HK-2 (cell line): ENCODE measurements at regions not wholly inside any gene's neighbourhood (a gene's known extent, or its start where the extent isn't known, plus 50 kb on each side); places are given as distances from the start of the nearest gene placed in this dataset.
"Not testable (repeated sequence)": the region's sequence is repeated elsewhere in the genome, so short reads cannot be mapped to it uniquely, and the experiment has no call there.

Source experiments
- DNase-seq: peaks from one replicate; pipeline ENCODE4 v3.0.0-alpha.2; 2018; ENCODE audit not compliant: unreplicated experiment

DNA sequence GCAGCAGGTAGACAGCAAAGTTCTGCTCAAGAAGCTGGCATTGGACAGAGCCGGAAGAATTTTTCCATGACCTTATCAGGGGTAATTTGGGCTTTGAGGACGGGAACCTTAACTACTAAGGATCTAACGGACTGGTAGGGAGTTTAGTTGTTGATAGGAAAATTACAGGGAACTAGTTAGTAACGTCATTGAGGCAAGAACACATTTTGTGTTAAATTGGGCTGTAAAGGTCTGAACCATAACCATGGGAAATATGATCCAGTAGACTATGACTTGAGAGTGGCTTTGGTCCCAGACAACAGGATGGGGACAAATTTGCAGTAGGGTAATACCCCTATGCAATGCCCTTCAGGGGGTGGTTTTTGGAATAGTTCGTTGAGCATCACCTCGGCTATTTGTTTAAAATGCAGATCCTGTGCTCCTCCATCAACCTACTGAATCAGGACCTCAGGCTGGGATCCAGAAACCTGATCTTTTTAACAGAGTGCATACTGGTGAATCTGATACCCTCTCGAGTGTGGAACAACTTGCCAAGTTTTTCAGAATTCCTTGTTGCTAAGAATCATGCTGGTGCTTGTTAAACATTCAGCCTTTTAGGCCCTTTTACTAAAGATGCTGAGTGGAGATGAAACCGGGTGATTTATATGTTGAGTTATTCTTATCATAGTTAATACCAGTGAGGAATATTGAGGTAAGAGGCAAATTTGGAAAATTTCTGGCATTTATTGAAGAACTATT, 255.1 kb downstream of the MAP2K6 start:
- no peak for DNase-seq

GRCh38 chr17:69672924-69673323, 258.4 kb downstream of the MAP2K6 start:
- no peak for DNase-seq

DNA sequence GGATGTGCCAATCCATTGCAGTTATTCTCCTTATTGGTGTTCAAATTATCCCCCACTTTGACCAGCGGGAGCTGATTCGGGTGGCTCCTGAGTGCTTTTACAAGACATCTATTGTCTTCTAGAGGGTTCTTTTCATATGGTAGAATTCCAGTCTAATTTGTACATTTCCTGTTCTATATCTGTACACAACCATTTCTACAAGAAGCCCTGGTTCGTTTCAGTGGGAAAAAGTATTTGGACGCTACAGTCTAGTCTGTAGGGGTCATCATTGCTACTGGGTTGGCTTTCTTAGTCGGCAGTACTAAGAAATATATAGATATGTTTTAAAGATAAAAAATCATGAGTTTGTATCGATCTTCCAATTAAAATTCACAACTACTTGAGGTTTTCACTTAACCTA, 262.6 kb downstream of the MAP2K6 start:
- no peak for DNase-seq

DNA sequence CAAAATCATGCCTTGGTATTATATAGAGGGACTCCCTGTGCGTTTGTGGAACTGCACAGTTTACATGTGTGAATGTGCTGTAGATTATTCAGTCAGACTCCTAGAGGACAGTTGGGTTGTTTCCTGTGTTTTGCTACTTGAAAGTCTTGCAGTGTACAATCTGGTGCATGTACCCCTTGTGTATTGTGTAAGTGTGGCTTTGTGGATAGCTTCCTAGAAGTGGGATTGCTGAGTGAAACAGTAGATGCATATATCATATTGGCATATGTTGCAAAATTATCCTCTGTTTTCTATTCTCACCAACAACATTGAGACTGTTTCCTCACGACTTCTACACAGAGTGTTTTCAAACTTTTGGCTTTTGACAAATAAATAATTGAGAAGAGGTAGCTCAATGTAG, 263.7 kb downstream of the MAP2K6 start:
- DNase-seq, result no peak

- no peak for DNase-seq
Measured at GRCh38 chr17:69679829-69680228, 265.3 kb downstream of the MAP2K6 start.

DNA sequence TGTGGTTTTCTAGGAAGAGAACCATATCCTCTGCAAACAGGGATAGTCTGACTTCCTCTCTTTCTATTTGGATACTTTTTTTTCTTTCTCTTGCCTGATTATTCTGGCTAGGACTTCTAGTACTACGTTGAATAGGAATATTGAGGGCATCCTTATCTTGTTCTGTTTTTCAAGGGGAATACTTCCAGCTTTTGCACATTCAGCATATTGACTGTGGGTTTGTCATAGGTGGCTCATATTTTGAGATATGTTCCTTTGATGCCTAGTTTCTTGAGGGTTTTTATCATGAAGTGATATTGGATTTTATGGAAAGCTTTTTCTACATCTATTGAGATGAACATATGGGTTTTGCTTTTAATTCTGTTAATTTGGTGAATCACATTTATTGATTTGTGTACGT, 269.8 kb downstream of the MAP2K6 start:
- no peak for DNase-seq

DNA sequence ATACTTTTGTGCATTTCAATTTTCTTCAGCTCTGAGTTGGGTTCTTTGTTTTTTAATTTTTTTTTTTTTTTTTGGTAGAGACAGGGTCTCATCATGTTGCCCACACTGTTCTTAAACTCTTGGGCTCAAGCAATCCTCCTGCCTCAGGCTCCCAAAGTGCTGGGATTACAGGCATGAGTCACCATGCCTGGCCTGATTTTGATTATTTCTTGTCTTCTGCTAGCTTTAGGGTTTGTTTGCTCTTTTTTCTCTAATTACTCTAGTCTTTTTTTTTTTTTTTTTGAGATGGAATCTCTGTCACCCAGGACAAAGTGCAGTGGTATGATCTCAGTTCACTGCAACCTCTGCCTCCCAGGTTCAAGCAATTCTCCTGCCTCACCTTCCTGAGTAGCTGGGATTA, 270.7 kb downstream of the MAP2K6 start:
- DNase-seq, result not testable (repeated sequence)

- DNase-seq, result no peak
Measured at GRCh38 chr17:69690531-69690930, 276.0 kb downstream of the MAP2K6 start.

- DNase-seq, result no peak
Measured at GRCh38 chr17:69692171-69692570, 277.7 kb downstream of the MAP2K6 start.

GRCh38 chr17:69695646-69696045, 281.1 kb downstream of the MAP2K6 start:
- no peak for DNase-seq

GRCh38 chr17:69696650-69697049, 282.2 kb downstream of the MAP2K6 start:
- no peak for DNase-seq

DNA sequence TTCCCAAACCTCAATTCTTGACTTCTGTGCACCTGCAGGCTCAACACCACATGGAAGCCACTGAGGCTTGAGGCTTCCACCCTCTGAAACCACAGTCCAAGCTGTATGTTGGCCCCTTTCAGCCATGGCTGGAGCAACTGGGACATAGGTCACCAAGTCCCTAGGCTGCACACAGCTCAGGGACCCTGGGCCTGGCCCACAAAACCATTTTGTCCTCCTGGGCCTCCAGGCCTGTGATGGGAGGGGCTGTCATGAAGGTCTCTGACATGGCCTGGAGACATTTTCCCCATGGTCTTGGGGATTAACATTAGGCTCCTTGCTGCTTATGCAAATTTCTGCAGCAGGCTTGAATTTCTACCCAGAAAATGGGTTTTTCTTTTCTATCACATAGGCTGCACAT, 283.9 kb downstream of the MAP2K6 start:
- not testable (repeated sequence) for DNase-seq

GRCh38 chr17:69702078-69702477, 287.6 kb downstream of the MAP2K6 start:
- no peak for DNase-seq

GRCh38 chr17:69703751-69704150, 289.3 kb downstream of the MAP2K6 start:
- no peak for DNase-seq

DNA sequence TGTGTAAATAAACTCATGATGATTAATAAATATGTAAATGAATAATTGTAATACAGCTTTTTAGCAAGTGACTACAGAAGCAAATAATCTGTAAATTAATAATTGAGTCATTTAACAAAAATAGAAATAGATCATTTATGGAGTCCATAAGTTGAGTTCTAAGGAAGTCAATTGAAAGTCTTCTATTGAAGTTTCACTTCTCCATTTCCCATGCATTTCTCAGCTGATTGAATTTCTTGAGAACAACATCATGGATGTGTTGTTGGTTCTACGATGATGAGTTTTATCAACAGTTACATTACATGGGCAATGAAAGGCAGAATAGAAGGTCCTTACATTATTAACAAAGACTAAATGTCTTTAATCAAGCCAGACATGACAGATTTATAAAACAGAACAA, 290.4 kb downstream of the MAP2K6 start:
- no peak for DNase-seq

- DNase-seq, result no peak
Measured at GRCh38 chr17:69706127-69706526, 291.6 kb downstream of the MAP2K6 start.

GRCh38 chr17:69709441-69709840, 294.9 kb downstream of the MAP2K6 start:
- DNase-seq, result no peak

- no peak for DNase-seq
Measured at GRCh38 chr17:69710926-69711325, 296.4 kb downstream of the MAP2K6 start.

GRCh38 chr17:69711541-69711940, 297.0 kb downstream of the MAP2K6 start:
- DNase-seq, result no peak

- no peak for DNase-seq
Measured at GRCh38 chr17:69712801-69713311, 298.4 kb downstream of the MAP2K6 start.

GRCh38 chr17:69713815-69714214, 299.3 kb downstream of the MAP2K6 start:
- DNase-seq, result no peak

DNA sequence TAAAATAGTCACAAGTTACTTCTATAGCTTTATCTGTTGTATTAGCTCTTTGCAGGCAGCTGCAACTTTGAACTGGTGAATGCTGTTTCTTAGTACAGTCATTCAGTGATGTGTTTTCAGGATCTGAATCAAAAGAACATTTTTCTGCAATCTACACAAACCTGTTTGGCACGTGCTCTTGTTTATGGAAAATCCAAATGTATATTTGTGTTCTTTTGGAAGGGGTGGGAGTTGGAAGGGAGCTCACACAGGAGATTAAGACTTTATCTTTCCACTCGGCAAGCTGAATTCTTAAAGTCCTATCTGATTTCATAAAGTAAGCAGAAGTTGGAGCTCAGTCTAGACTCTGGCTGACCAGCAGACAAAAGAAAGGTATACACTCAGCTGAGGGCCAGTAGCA, 300.2 kb downstream of the MAP2K6 start:
- no peak for DNase-seq

DNA sequence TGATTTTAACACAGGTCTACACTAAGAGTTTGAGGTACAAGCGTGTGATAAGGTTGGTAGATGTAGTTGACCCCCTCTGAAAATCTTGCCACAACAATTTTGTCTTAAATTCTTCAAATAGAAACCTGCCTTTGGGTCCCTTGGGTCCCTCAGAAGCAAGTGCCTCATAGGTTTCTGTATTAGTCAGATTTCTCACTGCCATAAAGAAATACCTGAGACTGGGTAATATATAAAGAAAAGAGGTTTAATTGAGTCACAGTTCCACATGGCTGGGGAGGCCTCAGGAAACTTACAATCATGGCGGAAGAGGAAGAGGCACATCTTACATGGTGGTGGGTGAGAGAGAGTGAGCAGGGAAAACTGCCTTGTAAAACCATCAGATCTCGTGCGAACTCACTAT, 301.2 kb downstream of the MAP2K6 start:
- no peak for DNase-seq

GRCh38 chr17:69716556-69716955, 302.1 kb downstream of the MAP2K6 start:
- DNase-seq, result no peak
